ENCODE measurements at regions not wholly inside any gene's neighbourhood (a gene's known extent, or its start where the extent isn't known, plus 50 kb on each side); places are given as distances from the start of the nearest gene placed in this dataset.

GRCh38 chr13:29918845-29919244 lies 68.4 kb upstream of the UBL3 start:
- TF ChIP-seq EP300 (IDR thresholded peaks at IDR 0.05) (no peak), POLR2A (IDR thresholded peaks at IDR 0.05) (no peak), POLR2AphosphoS5 (IDR thresholded peaks at IDR 0.05) (no peak), CTCF (IDR thresholded peaks at IDR 0.05) (no peak)
- H3K4me3 ChIP-seq = no peak overlapping the region
- no peak overlapping the region for H3K27ac ChIP-seq
- no peaks in the 10 kb centered on the region for H3K36me3 ChIP-seq
- no peaks in the 10 kb centered on the region for H3K27me3 ChIP-seq
- peaks cover 7 to 37% (median 9%) of the 10 kb centered on the region in 3 donors for H3K4me1 ChIP-seq
- ATAC-seq = no peak
- 52 to 83% methylated on average over 4 of the region's 4 CpGs for WGBS, 2 donors (ENCODE audit: low coverage in 1 of 2)
- no peaks in the 10 kb centered on the region for H3K9me3 ChIP-seq

DNA sequence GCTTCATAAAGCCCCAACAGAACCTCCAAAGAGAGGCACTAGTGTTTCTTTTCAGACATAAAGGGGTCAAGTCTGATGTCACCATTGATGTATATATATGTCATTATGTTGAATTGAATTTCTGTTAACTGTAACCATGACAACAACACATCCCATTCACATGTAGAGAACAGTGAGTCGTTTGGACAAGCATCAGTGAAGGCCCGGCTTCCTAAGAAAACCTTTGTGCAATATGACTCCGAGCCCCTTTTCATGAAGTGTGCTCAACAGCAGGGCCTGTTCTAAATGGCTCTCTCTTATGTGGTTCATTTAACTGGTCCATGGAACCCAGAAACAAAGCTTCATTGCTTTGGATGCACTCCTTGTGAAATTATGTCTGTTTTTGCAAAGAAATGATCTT lies 67.2 kb upstream of the UBL3 start:
- H3K27me3 ChIP-seq = no peaks in the 10 kb centered on the region
- TF ChIP-seq POLR2A (IDR thresholded peaks at IDR 0.05) = no peak
- no peak for TF ChIP-seq EP300 (IDR thresholded peaks at IDR 0.05)
- no peak for TF ChIP-seq CTCF (IDR thresholded peaks at IDR 0.05)
- no peak for TF ChIP-seq POLR2AphosphoS5 (IDR thresholded peaks at IDR 0.05)
- no peak overlapping the region for H3K4me3 ChIP-seq
- H3K27ac ChIP-seq = no peak overlapping the region
- ATAC-seq = no peak
- WGBS, 2 donors (ENCODE audit: low coverage in 1 of 2) = 70% methylated on average over 3 of the region's 3 CpGs; no CpG with 5 or more reads in 1 of the 2 donors
- no peaks in the 10 kb centered on the region for H3K9me3 ChIP-seq
- H3K36me3 ChIP-seq = no peaks in the 10 kb centered on the region
- peaks cover 0 to 25% (median 0%) of the 10 kb centered on the region in 3 donors for H3K4me1 ChIP-seq

- Histone ChIP-seq H3K27me3 (no peaks in the 10 kb centered on the region), H3K36me3 (no peaks in the 10 kb centered on the region), H3K9me3 (no peaks in the 10 kb centered on the region), H3K4me3 (no peak overlapping the region), H3K4me1 (peaks cover 0 to under 1% (median 0%) of the 10 kb centered on the region in 3 donors), H3K27ac (no peak overlapping the region)
- ATAC-seq = no peak
- TF ChIP-seq POLR2A (IDR thresholded peaks at IDR 0.05) (no peak), EP300 (IDR thresholded peaks at IDR 0.05) (no peak), POLR2AphosphoS5 (IDR thresholded peaks at IDR 0.05) (no peak), CTCF (IDR thresholded peaks at IDR 0.05) (no peak)
- 69 to 91% methylated on average over 3 of the region's 3 CpGs for WGBS, 2 donors (ENCODE audit: low coverage in 1 of 2)
Observed at GRCh38 chr13:29914581-29914980, 64.2 kb upstream of the UBL3 start.

GRCh38 chr13:29911781-29912418 lies 61.5 kb upstream of the UBL3 start:
- H3K9me3 ChIP-seq = no peaks in the 10 kb centered on the region
- H3K4me1 ChIP-seq = peaks cover 0 to 4% (median 3%) of the 10 kb centered on the region in 3 donors
- H3K36me3 ChIP-seq = no peaks in the 10 kb centered on the region
- TF ChIP-seq CTCF (IDR thresholded peaks at IDR 0.05) (no peak), POLR2AphosphoS5 (IDR thresholded peaks at IDR 0.05) (no peak), POLR2A (IDR thresholded peaks at IDR 0.05) (no peak), EP300 (IDR thresholded peaks at IDR 0.05) (no peak)
- H3K27me3 ChIP-seq = no peaks in the 10 kb centered on the region
- WGBS, 2 donors (ENCODE audit: low coverage in 1 of 2) = 59 to 100% methylated on average over 2 to 3 of the region's 7 CpGs
- no peak overlapping the region for H3K27ac ChIP-seq
- no peak for ATAC-seq
- H3K4me3 ChIP-seq = no peak overlapping the region

- peak; percentile 69 for ATAC-seq
- 61 to 80% methylated on average over 1 to 3 of the region's 3 CpGs for WGBS, 2 donors (ENCODE audit: low coverage in 1 of 2)
- TF ChIP-seq POLR2A (IDR thresholded peaks at IDR 0.05) (no peak), POLR2AphosphoS5 (IDR thresholded peaks at IDR 0.05) (no peak), EP300 (IDR thresholded peaks at IDR 0.05) (no peak), CTCF (IDR thresholded peaks at IDR 0.05) (no peak)
- Histone ChIP-seq H3K27ac (no peak overlapping the region), H3K4me1 (peaks cover 0 to 19% (median 3%) of the 10 kb centered on the region in 3 donors), H3K9me3 (no peaks in the 10 kb centered on the region), H3K4me3 (no peak overlapping the region), H3K27me3 (no peaks in the 10 kb centered on the region), H3K36me3 (no peaks in the 10 kb centered on the region)
Observed at GRCh38 chr13:29909975-29910674, 59.7 kb upstream of the UBL3 start.
